ENCODE measurements at regions not wholly inside any gene's neighbourhood (a gene's known extent, or its start where the extent isn't known, plus 50 kb on each side); places are given as distances from the start of the nearest gene placed in this dataset.

- TF ChIP-seq POLR2AphosphoS5 (IDR thresholded peaks at IDR 0.05; ENCODE audit: insufficient read depth, low read depth, low read length) (no peak), MYC (IDR thresholded peaks at IDR 0.05; ENCODE audit: low read depth, low read length) (no peak)
- FAIRE-seq (no peak), DNase-seq (ENCODE audit: low read depth, low spot score) (no peak)
- H3K36me3 ChIP-seq (ENCODE audit: control insufficient read depth in 2 of 2, extremely low read depth in 1 of 2, insufficient read depth in 2 of 2, low read length in 2 of 2), result no peaks in the 10 kb centered on the region
- no peak overlapping the region for H2AFZ ChIP-seq (ENCODE audit: low read depth, low read length)
- no peaks in the 10 kb centered on the region for H3K79me2 ChIP-seq (ENCODE audit: control insufficient read depth, insufficient read depth, low read length)
- BruUV-seq (replicated peaks), result no TSS peak
- no peaks in the 10 kb centered on the region for H4K20me1 ChIP-seq (replicated peaks; ENCODE audit: control insufficient read depth, extremely low read depth, insufficient read depth, low read length)
- intact Hi-C loops (cut with micrococcal nuclease), result no loop called here
- no peaks in the 10 kb centered on the region for H3K9me3 ChIP-seq (replicated peaks; ENCODE audit: control insufficient read depth, insufficient read depth, low read length)
- CTCF ChIA-PET, result no interaction called here
- dilution Hi-C loops (cut with MboI; ENCODE audit: extremely low pct_ligation_motif_present, low sequenced_read_pairs), result no loop called here
- H3K27ac ChIP-seq (ENCODE audit: insufficient read depth, low read depth, low read length), result no peak overlapping the region
- H3K27me3 ChIP-seq (ENCODE audit: control insufficient read depth in 2 of 2, insufficient read depth in 2 of 2, low read length in 2 of 2), result no peaks in the 10 kb centered on the region
- POLR2A ChIA-PET, result no interaction called here
- H3K9ac ChIP-seq (replicated peaks; ENCODE audit: extremely low read depth, insufficient read depth, low read length), result no peak overlapping the region
- H3K4me2 ChIP-seq (ENCODE audit: insufficient read depth, low read length), result no peak overlapping the region
- peaks cover 20% of the 10 kb centered on the region for H3K4me1 ChIP-seq (ENCODE audit: control insufficient read depth, extremely low read depth, insufficient read depth, low read length)
- no peak overlapping the region for H3K4me3 ChIP-seq (replicated peaks in 1 of 3; ENCODE audit: insufficient read depth in 1 of 3, low read depth in 1 of 3, low read length in 3 of 3)
- H3K9me1 ChIP-seq (replicated peaks; ENCODE audit: control insufficient read depth, extremely low read depth, insufficient read depth, low read length), result no peaks in the 10 kb centered on the region
These were observed 110.1 kb downstream of the DLL1 start for GRCh38 chr6:170180671-170181337.

DNA sequence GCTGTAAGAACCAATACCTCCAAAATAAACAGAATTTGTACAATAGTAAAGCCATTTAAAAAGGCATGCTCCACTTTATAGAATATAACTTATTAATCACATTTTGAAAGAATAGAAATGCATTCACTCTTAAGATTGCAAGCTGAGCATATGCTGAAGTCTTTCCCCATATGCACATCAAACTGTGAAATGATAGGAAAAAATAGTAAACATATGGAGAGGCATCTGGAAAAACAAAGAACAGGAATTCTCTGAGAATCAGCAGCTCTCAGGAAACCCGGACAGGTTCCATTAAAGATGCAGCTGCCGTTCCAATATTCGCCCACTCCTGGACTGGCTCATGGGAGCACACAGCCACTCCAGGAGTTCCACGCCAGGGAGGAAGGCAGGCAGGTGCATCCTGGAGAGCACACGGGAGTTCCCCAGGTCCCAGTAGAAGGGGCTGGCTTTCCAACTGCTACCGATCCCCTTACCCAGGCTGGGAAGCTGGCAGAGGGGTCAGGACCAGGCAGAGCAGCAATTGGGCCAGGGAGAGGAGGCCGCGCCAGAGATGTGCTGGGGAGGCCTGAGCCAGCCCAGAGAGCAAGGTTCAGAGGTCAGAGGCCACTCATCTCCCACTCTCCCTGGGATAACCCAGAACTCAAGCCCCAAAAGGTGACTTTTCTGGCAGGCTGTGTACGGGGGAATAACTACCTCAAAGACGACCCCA lies 111.1 kb downstream of the DLL1 start:
- CTCF ChIA-PET, result interaction anchor here (0.7 to 1.3 kb wide), 2 partner anchors 337 to 348 kb away, joined by 3 read pairs; no protein-coding TSS in a partner anchor
- Histone ChIP-seq H3K4me2 (ENCODE audit: insufficient read depth, low read length) (peak overlapping the region; percentile 27), H3K27ac (ENCODE audit: insufficient read depth, low read depth, low read length) (peak overlapping the region; percentile 29), H3K9me3 (replicated peaks; ENCODE audit: control insufficient read depth, insufficient read depth, low read length) (no peaks in the 10 kb centered on the region), H3K9me1 (replicated peaks; ENCODE audit: control insufficient read depth, extremely low read depth, insufficient read depth, low read length) (no peaks in the 10 kb centered on the region), H4K20me1 (replicated peaks; ENCODE audit: control insufficient read depth, extremely low read depth, insufficient read depth, low read length) (no peaks in the 10 kb centered on the region), H2AFZ (ENCODE audit: low read depth, low read length) (no peak overlapping the region), H3K9ac (replicated peaks; ENCODE audit: extremely low read depth, insufficient read depth, low read length) (no peak overlapping the region), H3K4me3 (replicated peaks in 1 of 3; ENCODE audit: insufficient read depth in 1 of 3, low read depth in 1 of 3, low read length in 3 of 3) (no peak overlapping the region), H3K79me2 (ENCODE audit: control insufficient read depth, insufficient read depth, low read length) (no peaks in the 10 kb centered on the region), H3K27me3 (ENCODE audit: control insufficient read depth in 2 of 2, insufficient read depth in 2 of 2, low read length in 2 of 2) (no peaks in the 10 kb centered on the region), H3K4me1 (ENCODE audit: control insufficient read depth, extremely low read depth, insufficient read depth, low read length) (peaks cover 20% of the 10 kb centered on the region), H3K36me3 (ENCODE audit: control insufficient read depth in 2 of 2, extremely low read depth in 1 of 2, insufficient read depth in 2 of 2, low read length in 2 of 2) (no peaks in the 10 kb centered on the region)
- TF ChIP-seq JUN (IDR thresholded peaks at IDR 0.05; ENCODE audit: borderline replicate concordance, insufficient read depth, insufficient read length, low read depth) (no peak), MAX (IDR thresholded peaks at IDR 0.05; ENCODE audit: insufficient read depth, insufficient read length) (no peak), MYC (IDR thresholded peaks at IDR 0.05; ENCODE audit: low read depth, low read length) (no peak), GATA2 (IDR thresholded peaks at IDR 0.05; ENCODE audit: insufficient read depth, insufficient read length, low read depth, low read length) (no peak), EZH2 (IDR thresholded peaks at IDR 0.05; ENCODE audit: borderline replicate concordance, low read depth, low read length, severe bottlenecking) (no peak), FOS (IDR thresholded peaks at IDR 0.05; ENCODE audit: borderline replicate concordance, insufficient read depth, low read length) (no peak), POLR2AphosphoS5 (IDR thresholded peaks at IDR 0.05; ENCODE audit: insufficient read depth, low read depth, low read length) (no peak)
- TF ChIP-seq, protein P1, sequence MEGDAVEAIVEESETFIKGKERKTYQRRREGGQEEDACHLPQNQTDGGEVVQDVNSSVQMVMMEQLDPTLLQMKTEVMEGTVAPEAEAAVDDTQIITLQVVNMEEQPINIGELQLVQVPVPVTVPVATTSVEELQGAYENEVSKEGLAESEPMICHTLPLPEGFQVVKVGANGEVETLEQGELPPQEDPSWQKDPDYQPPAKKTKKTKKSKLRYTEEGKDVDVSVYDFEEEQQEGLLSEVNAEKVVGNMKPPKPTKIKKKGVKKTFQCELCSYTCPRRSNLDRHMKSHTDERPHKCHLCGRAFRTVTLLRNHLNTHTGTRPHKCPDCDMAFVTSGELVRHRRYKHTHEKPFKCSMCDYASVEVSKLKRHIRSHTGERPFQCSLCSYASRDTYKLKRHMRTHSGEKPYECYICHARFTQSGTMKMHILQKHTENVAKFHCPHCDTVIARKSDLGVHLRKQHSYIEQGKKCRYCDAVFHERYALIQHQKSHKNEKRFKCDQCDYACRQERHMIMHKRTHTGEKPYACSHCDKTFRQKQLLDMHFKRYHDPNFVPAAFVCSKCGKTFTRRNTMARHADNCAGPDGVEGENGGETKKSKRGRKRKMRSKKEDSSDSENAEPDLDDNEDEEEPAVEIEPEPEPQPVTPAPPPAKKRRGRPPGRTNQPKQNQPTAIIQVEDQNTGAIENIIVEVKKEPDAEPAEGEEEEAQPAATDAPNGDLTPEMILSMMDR (IDR thresholded peaks at IDR 0.05; ENCODE audit: extremely low read depth in 1 of 2, insufficient read depth in 1 of 2, low read depth in 1 of 2, low read length in 2 of 2), result no peak
- no TSS peak for BruUV-seq (replicated peaks)
- DNase-seq (ENCODE audit: low read depth, low spot score), result no peak
- intact Hi-C loops (cut with micrococcal nuclease) (loop anchor here (1.0 to 5.0 kb wide), 5 partner anchors 27 to 327 kb away; partner anchors contain the start of gene DLL1), dilution Hi-C loops (cut with MboI; ENCODE audit: extremely low pct_ligation_motif_present, low sequenced_read_pairs) (no loop called here)
- FAIRE-seq, result peak; percentile 8
- POLR2A ChIA-PET, result no interaction called here
